ENCODE measurements at regions not wholly inside any gene's neighbourhood (a gene's known extent, or its start where the extent isn't known, plus 50 kb on each side); places are given as distances from the start of the nearest gene placed in this dataset.

- DNase-seq (ENCODE audit: low spot score), result no peak
- CTCF ChIA-PET, result no interaction called here
- H3K9me3 ChIP-seq (ENCODE audit: low read depth, low read length, poor library complexity, severe bottlenecking), result no peaks in the 10 kb centered on the region
- no peaks in the 10 kb centered on the region for H3K36me3 ChIP-seq (ENCODE audit: insufficient read depth, low read length, poor library complexity, severe bottlenecking)
- intact Hi-C loops (cut with micrococcal nuclease; ENCODE audit: unreplicated experiment), result no loop called here
- H3K4me1 ChIP-seq (ENCODE audit: insufficient read depth, low read length, poor library complexity, severe bottlenecking), result no peaks in the 10 kb centered on the region
- no peak overlapping the region for H3K27ac ChIP-seq (ENCODE audit: low read depth, low read length, poor library complexity, severe bottlenecking)
- no peak overlapping the region for H3K4me3 ChIP-seq (ENCODE audit: low read depth, low read length, poor library complexity, severe bottlenecking)
- no peak for TF ChIP-seq EZH2 (IDR thresholded peaks at IDR 0.05; ENCODE audit: borderline replicate concordance, low read depth, low read length, poor library complexity, severe bottlenecking)
- TF ChIP-seq, protein P1, sequence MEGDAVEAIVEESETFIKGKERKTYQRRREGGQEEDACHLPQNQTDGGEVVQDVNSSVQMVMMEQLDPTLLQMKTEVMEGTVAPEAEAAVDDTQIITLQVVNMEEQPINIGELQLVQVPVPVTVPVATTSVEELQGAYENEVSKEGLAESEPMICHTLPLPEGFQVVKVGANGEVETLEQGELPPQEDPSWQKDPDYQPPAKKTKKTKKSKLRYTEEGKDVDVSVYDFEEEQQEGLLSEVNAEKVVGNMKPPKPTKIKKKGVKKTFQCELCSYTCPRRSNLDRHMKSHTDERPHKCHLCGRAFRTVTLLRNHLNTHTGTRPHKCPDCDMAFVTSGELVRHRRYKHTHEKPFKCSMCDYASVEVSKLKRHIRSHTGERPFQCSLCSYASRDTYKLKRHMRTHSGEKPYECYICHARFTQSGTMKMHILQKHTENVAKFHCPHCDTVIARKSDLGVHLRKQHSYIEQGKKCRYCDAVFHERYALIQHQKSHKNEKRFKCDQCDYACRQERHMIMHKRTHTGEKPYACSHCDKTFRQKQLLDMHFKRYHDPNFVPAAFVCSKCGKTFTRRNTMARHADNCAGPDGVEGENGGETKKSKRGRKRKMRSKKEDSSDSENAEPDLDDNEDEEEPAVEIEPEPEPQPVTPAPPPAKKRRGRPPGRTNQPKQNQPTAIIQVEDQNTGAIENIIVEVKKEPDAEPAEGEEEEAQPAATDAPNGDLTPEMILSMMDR (conservative IDR thresholded peaks at IDR 0.05; ENCODE audit: low read depth, low read length), result no peak
- no peaks in the 10 kb centered on the region for H3K27me3 ChIP-seq (replicated peaks; ENCODE audit: insufficient read depth, low read depth, low read length, poor library complexity)
- BruUV-seq (replicated peaks), result no TSS peak
- POLR2A ChIA-PET (ENCODE audit: low non-redundant PET), result no interaction called here
These were observed 605.2 kb downstream of the GALC start for GRCh38 chr14:87387806-87388205.

- no peak for DNase-seq (ENCODE audit: low spot score)
- Histone ChIP-seq H3K36me3 (ENCODE audit: insufficient read depth, low read length, poor library complexity, severe bottlenecking) (no peaks in the 10 kb centered on the region), H3K4me3 (ENCODE audit: low read depth, low read length, poor library complexity, severe bottlenecking) (no peak overlapping the region), H3K4me1 (ENCODE audit: insufficient read depth, low read length, poor library complexity, severe bottlenecking) (no peaks in the 10 kb centered on the region), H3K27ac (ENCODE audit: low read depth, low read length, poor library complexity, severe bottlenecking) (no peak overlapping the region), H3K9me3 (ENCODE audit: low read depth, low read length, poor library complexity, severe bottlenecking) (no peaks in the 10 kb centered on the region), H3K27me3 (replicated peaks; ENCODE audit: insufficient read depth, low read depth, low read length, poor library complexity) (no peaks in the 10 kb centered on the region)
- TF ChIP-seq, protein P1 (conservative IDR thresholded peaks at IDR 0.05; ENCODE audit: low read depth, low read length), result no peak
- TF ChIP-seq EZH2 (IDR thresholded peaks at IDR 0.05; ENCODE audit: borderline replicate concordance, low read depth, low read length, poor library complexity, severe bottlenecking), result no peak
- intact Hi-C loops (cut with micrococcal nuclease; ENCODE audit: unreplicated experiment), result no loop called here
- CTCF ChIA-PET, result no interaction called here
- POLR2A ChIA-PET (ENCODE audit: low non-redundant PET), result no interaction called here
- no TSS peak for BruUV-seq (replicated peaks)
These were observed 606.5 kb downstream of the GALC start for GRCh38 chr14:87386524-87386923.

- no TSS peak for BruUV-seq (replicated peaks)
- H3K4me1 ChIP-seq (ENCODE audit: insufficient read depth, low read length, poor library complexity, severe bottlenecking), result no peaks in the 10 kb centered on the region
- H3K36me3 ChIP-seq (ENCODE audit: insufficient read depth, low read length, poor library complexity, severe bottlenecking), result no peaks in the 10 kb centered on the region
- ChIA-PET CTCF (no interaction called here), POLR2A (ENCODE audit: low non-redundant PET) (no interaction called here)
- no peaks in the 10 kb centered on the region for H3K27me3 ChIP-seq (replicated peaks; ENCODE audit: insufficient read depth, low read depth, low read length, poor library complexity)
- no peak overlapping the region for H3K27ac ChIP-seq (ENCODE audit: low read depth, low read length, poor library complexity, severe bottlenecking)
- H3K9me3 ChIP-seq (ENCODE audit: low read depth, low read length, poor library complexity, severe bottlenecking), result no peaks in the 10 kb centered on the region
- no peak for TF ChIP-seq EZH2 (IDR thresholded peaks at IDR 0.05; ENCODE audit: borderline replicate concordance, low read depth, low read length, poor library complexity, severe bottlenecking)
- TF ChIP-seq, protein P1 (conservative IDR thresholded peaks at IDR 0.05; ENCODE audit: low read depth, low read length), result no peak
- no peak for DNase-seq (ENCODE audit: low spot score)
- no peak overlapping the region for H3K4me3 ChIP-seq (ENCODE audit: low read depth, low read length, poor library complexity, severe bottlenecking)
- intact Hi-C loops (cut with micrococcal nuclease; ENCODE audit: unreplicated experiment), result no loop called here
These were observed 612.9 kb downstream of the GALC start for GRCh38 chr14:87380054-87380453.
